ENCODE measurements at regions not wholly inside any gene's neighbourhood (a gene's known extent, or its start where the extent isn't known, plus 50 kb on each side); places are given as distances from the start of the nearest gene placed in this dataset.

DNA sequence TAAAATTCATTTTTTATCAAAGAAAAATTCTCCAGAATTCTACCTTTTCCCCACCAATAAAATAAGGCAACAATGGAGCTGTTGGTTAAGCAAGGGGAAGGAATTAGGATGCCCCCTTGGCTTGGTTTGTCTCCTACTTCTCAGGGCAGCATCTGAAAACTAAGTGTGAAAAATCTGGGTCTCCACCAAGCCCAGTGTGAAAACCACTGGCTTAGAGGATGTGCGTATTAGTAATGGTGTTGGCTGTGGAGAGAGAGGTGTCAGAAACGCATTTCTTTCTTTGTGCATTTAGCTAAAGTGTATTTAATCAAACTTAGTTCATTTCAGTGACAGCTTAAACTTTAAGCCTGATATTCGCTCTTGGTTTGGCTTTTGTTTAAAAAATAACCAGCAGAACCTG is 662.7 kb downstream of the MCTP2 start:
- H3K4me1 ChIP-seq (ENCODE audit: insufficient read depth): no peaks in the 10 kb centered on the region
- no peaks in the 10 kb centered on the region for H3F3A ChIP-seq (replicated peaks; ENCODE audit: low read depth)
- TF ChIP-seq, protein P1, sequence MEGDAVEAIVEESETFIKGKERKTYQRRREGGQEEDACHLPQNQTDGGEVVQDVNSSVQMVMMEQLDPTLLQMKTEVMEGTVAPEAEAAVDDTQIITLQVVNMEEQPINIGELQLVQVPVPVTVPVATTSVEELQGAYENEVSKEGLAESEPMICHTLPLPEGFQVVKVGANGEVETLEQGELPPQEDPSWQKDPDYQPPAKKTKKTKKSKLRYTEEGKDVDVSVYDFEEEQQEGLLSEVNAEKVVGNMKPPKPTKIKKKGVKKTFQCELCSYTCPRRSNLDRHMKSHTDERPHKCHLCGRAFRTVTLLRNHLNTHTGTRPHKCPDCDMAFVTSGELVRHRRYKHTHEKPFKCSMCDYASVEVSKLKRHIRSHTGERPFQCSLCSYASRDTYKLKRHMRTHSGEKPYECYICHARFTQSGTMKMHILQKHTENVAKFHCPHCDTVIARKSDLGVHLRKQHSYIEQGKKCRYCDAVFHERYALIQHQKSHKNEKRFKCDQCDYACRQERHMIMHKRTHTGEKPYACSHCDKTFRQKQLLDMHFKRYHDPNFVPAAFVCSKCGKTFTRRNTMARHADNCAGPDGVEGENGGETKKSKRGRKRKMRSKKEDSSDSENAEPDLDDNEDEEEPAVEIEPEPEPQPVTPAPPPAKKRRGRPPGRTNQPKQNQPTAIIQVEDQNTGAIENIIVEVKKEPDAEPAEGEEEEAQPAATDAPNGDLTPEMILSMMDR (conservative IDR thresholded peaks at IDR 0.05; ENCODE audit: low read depth in 2 of 2): no peak
- DNase-seq (ENCODE audit: low spot score): no peak
- Mint-ChIP-seq H3K36me3 (ENCODE audit: low read depth) (0 out of 3 replicates have a peak, but pooled peaks cover 4% of the 10 kb centered on the region), H3K27me3 (ENCODE audit: insufficient read depth, low read depth, poor library complexity) (peaks cover 2% of the 10 kb centered on the region), H3K4me3 (no peak overlapping the region), H3K4me1 (no peaks in the 10 kb centered on the region), H3K9me3 (no peaks in the 10 kb centered on the region; the same call in 1 of the 3 replicates), H3K27ac (no peak overlapping the region)
- no peak overlapping the region for H3K27ac ChIP-seq (ENCODE audit: low read depth)
- no peaks in the 10 kb centered on the region for H4K20me1 ChIP-seq (replicated peaks; ENCODE audit: insufficient read depth)
- ATAC-seq: no peak
- no peak overlapping the region for H2AFZ ChIP-seq
- no peaks in the 10 kb centered on the region for H3K27me3 ChIP-seq (ENCODE audit: insufficient read depth)
- no peak overlapping the region for H3K4me3 ChIP-seq
- no peaks in the 10 kb centered on the region for H3K79me2 ChIP-seq (replicated peaks; ENCODE audit: insufficient read depth)
- H3K9me2 ChIP-seq (ENCODE audit: insufficient read depth): peaks cover 5% of the 10 kb centered on the region; the same call in 1 of the 2 replicates
- H3K36me3 ChIP-seq (ENCODE audit: insufficient read depth): no peaks in the 10 kb centered on the region
- H3K4me2 ChIP-seq: no peak overlapping the region

DNA sequence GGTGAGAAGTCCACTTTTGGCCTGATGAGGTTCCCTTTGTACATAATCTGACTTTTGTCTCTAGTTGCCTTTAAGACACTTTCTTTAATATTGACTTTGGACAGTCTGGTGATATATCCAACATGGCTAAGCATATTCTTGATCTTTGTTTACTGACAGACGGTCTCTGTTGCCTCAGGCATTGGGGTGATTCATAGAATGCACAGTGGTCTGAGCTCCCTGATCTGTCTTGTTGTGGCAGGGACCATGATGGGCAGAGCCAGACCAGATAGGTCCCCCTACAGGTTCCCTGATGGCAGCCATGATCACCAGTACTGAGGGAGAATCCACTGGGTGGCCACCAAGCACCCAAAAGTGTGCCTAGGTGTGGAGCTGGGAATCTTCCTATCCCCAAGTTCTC is 678.1 kb downstream of the MCTP2 start:
- Histone ChIP-seq H2AFZ (peak overlapping the region; percentile 12; the same call in 1 of the 2 replicates), H3K4me2 (no peak overlapping the region), H4K20me1 (replicated peaks; ENCODE audit: insufficient read depth) (no peaks in the 10 kb centered on the region), H3K27me3 (ENCODE audit: insufficient read depth) (no peaks in the 10 kb centered on the region), H3K4me3 (no peak overlapping the region), H3F3A (replicated peaks; ENCODE audit: low read depth) (no peaks in the 10 kb centered on the region), H3K27ac (ENCODE audit: low read depth) (no peak overlapping the region), H3K36me3 (ENCODE audit: insufficient read depth) (no peaks in the 10 kb centered on the region), H3K4me1 (ENCODE audit: insufficient read depth) (no peaks in the 10 kb centered on the region), H3K79me2 (replicated peaks; ENCODE audit: insufficient read depth) (no peaks in the 10 kb centered on the region), H3K9me2 (ENCODE audit: insufficient read depth) (peaks cover 8% of the 10 kb centered on the region; the same call in 1 of the 2 replicates)
- no peak for DNase-seq (ENCODE audit: low spot score)
- H3K4me3 Mint-ChIP-seq: no peak overlapping the region
- no peaks in the 10 kb centered on the region for H3K27me3 Mint-ChIP-seq (ENCODE audit: insufficient read depth, low read depth, poor library complexity)
- H3K27ac Mint-ChIP-seq: no peak overlapping the region
- ATAC-seq: no peak
- H3K9me3 Mint-ChIP-seq: no peaks in the 10 kb centered on the region; the same call in 2 of the 3 replicates
- H3K36me3 Mint-ChIP-seq (ENCODE audit: low read depth): no peaks in the 10 kb centered on the region
- H3K4me1 Mint-ChIP-seq: no peaks in the 10 kb centered on the region; the same call in 2 of the 3 replicates
- TF ChIP-seq ETS1 (IDR thresholded peaks at IDR 0.05) (no peak), ZNF331 (CRISPR knock-in tag; IDR thresholded peaks at IDR 0.05; ENCODE audit: low read depth) (no peak), EZH2phosphoT487 (IDR thresholded peaks at IDR 0.05; ENCODE audit: unreplicated experiment) (no peak), CREB1 (CRISPR knock-in tag; IDR thresholded peaks at IDR 0.05; ENCODE audit: low read depth) (no peak), REST (IDR thresholded peaks at IDR 0.05; ENCODE audit: unreplicated experiment) (no peak), ZNF114 (CRISPR knock-in tag; IDR thresholded peaks at IDR 0.05) (no peak), NANOG (IDR thresholded peaks at IDR 0.05; ENCODE audit: borderline replicate concordance) (no peak), POLR2AphosphoS5 (IDR thresholded peaks at IDR 0.05; ENCODE audit: low read depth) (no peak), EZH2 (IDR thresholded peaks at IDR 0.05; ENCODE audit: low read depth, unreplicated experiment) (no peak)
- TF ChIP-seq, protein P1 (conservative IDR thresholded peaks at IDR 0.05; ENCODE audit: low read depth in 2 of 2): no peak
